ENCODE measurements at regions not wholly inside any gene's neighbourhood (a gene's known extent, or its start where the extent isn't known, plus 50 kb on each side); places are given as distances from the start of the nearest gene placed in this dataset.

- no peak for DNase-seq (ENCODE audit: low read depth in 4 of 4, low spot score in 3 of 4)
These were observed 53.6 kb upstream of the NT5E start for GRCh38 chr6:85396159-85396808.

- no peak for DNase-seq (ENCODE audit: low read depth in 4 of 4, low spot score in 3 of 4)
These were observed 54.1 kb upstream of the NT5E start for GRCh38 chr6:85395746-85396145.

- no peak for DNase-seq (ENCODE audit: low read depth in 4 of 4, low spot score in 3 of 4)
These were observed 54.9 kb upstream of the NT5E start for GRCh38 chr6:85394853-85395538.

- no peak for DNase-seq (ENCODE audit: low read depth in 4 of 4, low spot score in 3 of 4)
These were observed 55.7 kb upstream of the NT5E start for GRCh38 chr6:85394199-85394598.

GRCh38 chr6:85392379-85392778 is 57.5 kb upstream of the NT5E start:
- no peak for DNase-seq (ENCODE audit: low read depth in 4 of 4, low spot score in 3 of 4)

- DNase-seq (ENCODE audit: low read depth in 4 of 4, low spot score in 3 of 4), result no peak
These were observed 59.1 kb upstream of the NT5E start for GRCh38 chr6:85390775-85391174.

- DNase-seq (ENCODE audit: low read depth in 4 of 4, low spot score in 3 of 4), result no peak
These were observed 59.7 kb upstream of the NT5E start for GRCh38 chr6:85390105-85390728.

GRCh38 chr6:85389151-85389797 is 60.6 kb upstream of the NT5E start:
- DNase-seq (ENCODE audit: low read depth in 4 of 4, low spot score in 3 of 4), result no peak

- no peak for DNase-seq (ENCODE audit: low read depth in 4 of 4, low spot score in 3 of 4)
These were observed 61.4 kb upstream of the NT5E start for GRCh38 chr6:85388531-85388930.

- DNase-seq (ENCODE audit: low read depth in 4 of 4, low spot score in 3 of 4), result no peak
These were observed 64.1 kb upstream of the NT5E start for GRCh38 chr6:85385636-85386315.

GRCh38 chr6:85383042-85383441 is 66.8 kb upstream of the NT5E start:
- no peak for DNase-seq (ENCODE audit: low read depth in 4 of 4, low spot score in 3 of 4)

- no peak for DNase-seq (ENCODE audit: low read depth in 4 of 4, low spot score in 3 of 4)
These were observed 67.3 kb upstream of the NT5E start for GRCh38 chr6:85382541-85382940.

GRCh38 chr6:85372915-85373270 is 77.0 kb upstream of the NT5E start:
- DNase-seq (ENCODE audit: low read depth in 4 of 4, low spot score in 3 of 4), result no peak

GRCh38 chr6:85372188-85372914 is 77.5 kb upstream of the NT5E start:
- DNase-seq (ENCODE audit: low read depth in 4 of 4, low spot score in 3 of 4), result no peak

- no peak for DNase-seq (ENCODE audit: low read depth in 4 of 4, low spot score in 3 of 4)
These were observed 81.3 kb upstream of the NT5E start for GRCh38 chr6:85368631-85369030.

- DNase-seq (ENCODE audit: low read depth in 4 of 4, low spot score in 3 of 4), result no peak
These were observed 85.5 kb upstream of the NT5E start for GRCh38 chr6:85364344-85364743.

GRCh38 chr6:85363870-85364269 is 86.0 kb upstream of the NT5E start:
- no peak for DNase-seq (ENCODE audit: low read depth in 4 of 4, low spot score in 3 of 4)

GRCh38 chr6:85362652-85363310 is 87.1 kb upstream of the NT5E start:
- no peak for DNase-seq (ENCODE audit: low read depth in 4 of 4, low spot score in 3 of 4)

GRCh38 chr6:85361643-85362014 is 88.3 kb upstream of the NT5E start:
- DNase-seq (ENCODE audit: low read depth in 4 of 4, low spot score in 3 of 4), result no peak

Data from left renal pelvis (tissue), 4 donors.